IMR-90 (cell line): ENCODE measurements at regions not wholly inside any gene's neighbourhood (a gene's known extent, or its start where the extent isn't known, plus 50 kb on each side); places are given as distances from the start of the nearest gene placed in this dataset.

Experiments used
- ATAC-seq: fragments of 200-7000 bp; cut with Tn5 transposase; 2 replicates; pipeline ENCODE4 v1.9.1; 2020; ENCODE audit warnings: low read depth, mild to moderate bottlenecking, moderate library complexity
- BruUV-seq: library from RNA; stranded (reverse); fragments of 400-500 nt; replicated peaks from 2 replicates; lab custom pipeline; 2021; lab: Mats Ljungman, UMichigan
- CTCF ChIA-PET: fragments of 300-600 bp; formaldehyde crosslinking; extraction: SDS; loops from one replicate; lab custom pipeline; 2021; ENCODE audit warnings: antibody characterized with exemption; lab: Yijun Ruan, JAX
- POLR2A ChIA-PET: fragments of 300-600 bp; sonication (Branson Sonifier 250); formaldehyde crosslinking; loops from one replicate; lab custom pipeline; 2022; ENCODE audit warnings: antibody characterized with exemption; ENCODE audit not compliant: unreplicated experiment; lab: Charles Lee
- DNase-seq: peaks from one replicate; pipeline ENCODE4 v3.0.0; 2013
- H2AFZ ChIP-seq: replicated peaks from 2 replicates; pipeline ENCODE3; 2013; ENCODE audit warnings: low read length, mild to moderate bottlenecking; ENCODE audit not compliant: poor library complexity
- H2AK5ac ChIP-seq: 2 replicates; pipeline ENCODE4 v1.6.1; 2013; ENCODE audit warnings: low read depth, low read length, inconsistent platforms
- H2AK9ac ChIP-seq: replicated peaks from 2 replicates; pipeline ENCODE3; 2013; ENCODE audit warnings: mild to moderate bottlenecking, low read depth, low read length, moderate library complexity; ENCODE audit not compliant: poor library complexity
- H2BK120ac ChIP-seq: 2 replicates; pipeline ENCODE4 v1.6.1; 2013; ENCODE audit warnings: low read depth, low read length, inconsistent platforms
- H2BK15ac ChIP-seq: 3 replicates; pipeline ENCODE4 v1.6.1; 2013; ENCODE audit warnings: low read depth, low read length, inconsistent platforms
- H2BK20ac ChIP-seq: 2 replicates; pipeline ENCODE4 v1.6.1; 2013; ENCODE audit warnings: low read depth, mild to moderate bottlenecking, inconsistent platforms, low read length, moderate library complexity
- H2BK5ac ChIP-seq: 2 replicates; pipeline ENCODE4 v1.6.1; 2013; ENCODE audit warnings: mild to moderate bottlenecking, low read depth, low read length, inconsistent platforms; ENCODE audit not compliant: poor library complexity, severe bottlenecking
- H3K14ac ChIP-seq: replicated peaks from 2 replicates; pipeline ENCODE4 v1.6.1; 2013; ENCODE audit warnings: low read depth, low read length, inconsistent platforms
- H3K18ac ChIP-seq: 2 replicates; pipeline ENCODE4 v1.6.1; 2013; ENCODE audit warnings: low read depth, low read length, control low read depth
- H3K23ac ChIP-seq: 2 replicates; pipeline ENCODE4 v1.6.1; 2013; ENCODE audit warnings: low read depth, low read length, inconsistent platforms
- H3K27ac ChIP-seq: 2 replicates; pipeline ENCODE4 v1.5.1; 2013; ENCODE audit warnings: mild to moderate bottlenecking, control low read depth, low read length; ENCODE audit not compliant: insufficient read depth
- H3K27me3 ChIP-seq: 2 replicates; pipeline ENCODE4 v1.6.1; 2013; ENCODE audit warnings: low read length; ENCODE audit not compliant: control insufficient read depth, insufficient read depth
- H3K36me3 ChIP-seq: 2 replicates; pipeline ENCODE4 v1.6.1; 2013; ENCODE audit warnings: low read length, mixed read lengths; ENCODE audit not compliant: control insufficient read depth, insufficient read depth
- H3K4ac ChIP-seq: 2 replicates; pipeline ENCODE4 v1.6.1; 2013; ENCODE audit warnings: low read depth, low read length, inconsistent platforms
- H3K4me1 ChIP-seq: 2 replicates; pipeline ENCODE4 v1.6.1; 2013; ENCODE audit warnings: low read length, mixed read lengths; ENCODE audit not compliant: control insufficient read depth, insufficient read depth
- H3K4me2 ChIP-seq: 2 replicates; pipeline ENCODE4 v1.6.1; 2013; ENCODE audit warnings: low read depth, mild to moderate bottlenecking, control low read depth, low read length, moderate library complexity
- H3K4me3 ChIP-seq: 2 replicates; pipeline ENCODE4 v1.5.1; 2013; ENCODE audit warnings: low read depth, mild to moderate bottlenecking, control low read depth, low read length, moderate library complexity; ENCODE audit not compliant: insufficient read depth
- H3K56ac ChIP-seq: 2 replicates; pipeline ENCODE4 v1.6.1; 2013; ENCODE audit warnings: low read length, inconsistent platforms; ENCODE audit not compliant: insufficient read depth; ENCODE audit errors: extremely low read depth
- H3K79me1 ChIP-seq, 2 experiments: 2 replicates each; pipeline ENCODE4 v1.6.1; 2013; ENCODE audit warnings: low read length in 2 of 2, inconsistent platforms in 1 of 2, low read depth in 1 of 2
- H3K9ac ChIP-seq: 2 replicates; pipeline ENCODE4 v1.6.1; 2013; ENCODE audit warnings: low read depth, low read length, control low read depth
- H3K9me1 ChIP-seq: 2 replicates; pipeline ENCODE4 v1.6.1; 2013; ENCODE audit warnings: low read length, inconsistent platforms; ENCODE audit not compliant: insufficient read depth
- H3K9me3 ChIP-seq: 2 replicates; pipeline ENCODE4 v1.6.1; 2013; ENCODE audit warnings: low read length; ENCODE audit not compliant: control insufficient read depth, insufficient read depth
- H4K20me1 ChIP-seq: 2 replicates; pipeline ENCODE4 v1.6.1; 2013; ENCODE audit warnings: low read length, inconsistent platforms; ENCODE audit not compliant: insufficient read depth
- H4K5ac ChIP-seq: 2 replicates; pipeline ENCODE4 v1.6.1; 2013; ENCODE audit warnings: mild to moderate bottlenecking, low read depth, low read length, control low read depth
- H4K8ac ChIP-seq, 2 experiments: 2 replicates each; pipeline ENCODE4 v1.6.1; 2013; ENCODE audit warnings: low read depth in 2 of 2, low read length in 2 of 2, control low read depth in 1 of 2, inconsistent platforms in 1 of 2
- H4K91ac ChIP-seq: 2 replicates; pipeline ENCODE4 v1.6.1; 2013; ENCODE audit warnings: low read depth, low read length, inconsistent platforms; ENCODE audit not compliant: insufficient read depth
- CEBPB ChIP-seq: IDR thresholded peaks from 2 replicates; pipeline ENCODE4 v1.6.1; 2012; ENCODE audit warnings: low read depth, low read length, improper control_type of control experiment
- MAZ ChIP-seq: IDR thresholded peaks from 2 replicates; pipeline ENCODE4 v1.6.1; 2012; ENCODE audit warnings: low read depth, mild to moderate bottlenecking, low read length, improper control_type of control experiment, moderate library complexity, borderline replicate concordance
- WGBS, 2 experiments: methylation state at CpG; one replicate each; pipeline versions ENCODE4 v1.1.5 to v1.1.7; 2013; ENCODE audit warnings: missing lambda C conversion rate in 2 of 2; ENCODE audit not compliant: insufficient read length in 1 of 2; ENCODE audit errors: extremely low coverage in 2 of 2; 5-methylcytosine and 5-hydroxymethylcytosine counted together
- dilution Hi-C: fragments of 300-500 bp; cut with HindIII; formaldehyde crosslinking; loops from one replicate; pipeline ENCODE4 v1.14.3; 2018; ENCODE audit warnings: low sequenced_read_pairs; ENCODE audit not compliant: unreplicated experiment
- in situ Hi-C: fragments of 300-500 bp; cut with MboI; formaldehyde crosslinking; loops from 3 replicates; pipeline ENCODE4 v1.14.3; 2019; ENCODE audit warnings: low sequenced_read_pairs, inconsistent platforms, mixed read lengths
- intact Hi-C: fragments of 100-400 bp; cut with micrococcal nuclease; formaldehyde crosslinking; loops from 2 replicates; pipeline ENCODE4 v1.10.0; 2022

DNA sequence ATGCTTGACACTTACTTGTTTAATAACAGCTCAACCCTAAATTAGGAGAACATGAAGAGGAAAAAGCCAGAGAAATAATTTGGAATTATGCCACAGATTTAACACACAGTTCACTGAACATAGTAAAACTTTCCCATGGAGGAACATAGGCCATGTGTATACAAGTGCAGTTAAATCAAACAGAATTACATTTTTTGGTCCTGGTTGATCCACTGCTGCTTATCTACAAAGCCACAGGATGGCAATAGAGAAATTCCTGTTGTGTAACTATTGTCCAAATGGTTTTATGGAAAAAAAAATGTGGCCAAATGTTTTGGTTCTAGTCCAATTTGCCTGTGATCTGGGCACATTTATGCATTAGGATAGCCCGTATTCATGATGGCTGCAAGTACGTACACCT, 136.8 kb downstream of the ALDH8A1 start:
- BruUV-seq = no TSS peak
- peaks cover 15% of the 10 kb centered on the region for H3K9me1 ChIP-seq
- peak overlapping the region; percentile 79; the same call in 1 of the 2 replicates for H2BK120ac ChIP-seq
- H3K36me3 ChIP-seq = no peaks in the 10 kb centered on the region
- H3K14ac ChIP-seq = no peak overlapping the region
- WGBS, 2 experiments = no CpG with 5 or more reads among the region's 2 CpGs
- no peaks in the 10 kb centered on the region for H3K27me3 ChIP-seq
- H2BK15ac ChIP-seq = peak overlapping the region; percentile 85; the same call in 2 of the 3 replicates
- no peak overlapping the region for H2AFZ ChIP-seq
- DNase-seq (peak; percentile 67), ATAC-seq (no peak)
- H4K91ac ChIP-seq = peak overlapping the region; percentile 31; the same call in 1 of the 2 replicates
- peak overlapping the region in 1 of 2 experiments; percentile 37; a peak in 1 of 4 replicates for H4K8ac ChIP-seq
- intact Hi-C loops (no loop called here), dilution Hi-C loops (no loop called here), in situ Hi-C loops (no loop called here)
- H2AK9ac ChIP-seq = no peak overlapping the region
- H2BK20ac ChIP-seq = peak overlapping the region; percentile 59; the same call in 1 of the 2 replicates
- no peaks in the 10 kb centered on the region for H4K20me1 ChIP-seq
- H3K9me3 ChIP-seq = no peaks in the 10 kb centered on the region
- POLR2A ChIA-PET = no interaction called here
- H3K79me1 ChIP-seq = no peaks in the 10 kb centered on the region
- peak; percentile 22; the same call in 1 of the 2 replicates for TF ChIP-seq CEBPB
- no peak for TF ChIP-seq MAZ
- peak overlapping the region; percentile 42; the same call in 1 of the 2 replicates for H3K4ac ChIP-seq
- H3K23ac ChIP-seq = no peak overlapping the region
- peak overlapping the region; percentile 80 for H2BK5ac ChIP-seq
- H3K9ac ChIP-seq = no peak overlapping the region
- no peak overlapping the region for H4K5ac ChIP-seq
- H3K56ac ChIP-seq = no peak overlapping the region
- CTCF ChIA-PET = no interaction called here
- no peak overlapping the region for H3K18ac ChIP-seq
- H2AK5ac ChIP-seq = no peak overlapping the region
- H3K4me2 ChIP-seq = no peak overlapping the region
- no peak overlapping the region for H3K4me3 ChIP-seq
- H3K27ac ChIP-seq = no peak overlapping the region
- peaks cover 15% of the 10 kb centered on the region for H3K4me1 ChIP-seq
